ENCODE measurements at regions not wholly inside any gene's neighbourhood (a gene's known extent, or its start where the extent isn't known, plus 50 kb on each side); places are given as distances from the start of the nearest gene placed in this dataset.
A peak's percentile ranks its signal among the peaks of the same experiment; 100 is the strongest.

- Histone ChIP-seq H3K9me3 (ENCODE audit: control insufficient read depth, insufficient read depth, low read depth, low read length) (peaks cover 2% of the 10 kb centered on the region; the same call in 1 of the 2 replicates), H3K4me3 (ENCODE audit: low read depth, low read length) (no peak overlapping the region), H3K4me1 (ENCODE audit: control insufficient read depth, insufficient read depth, low read length) (no peaks in the 10 kb centered on the region), H3K27ac (ENCODE audit: extremely low read depth, low read depth, low read length) (no peak overlapping the region), H3K36me3 (ENCODE audit: control insufficient read depth in 2 of 2, insufficient read depth in 1 of 2, low read length in 2 of 2) (no peaks in the 10 kb centered on the region)
- no peak for TF ChIP-seq HOXA7 (CRISPR knock-in tag; IDR thresholded peaks at IDR 0.05; ENCODE audit: borderline replicate concordance)
- no peak for TF ChIP-seq GLI2 (tag by site-specific recombination; IDR thresholded peaks at IDR 0.05; ENCODE audit: borderline replicate concordance, low read depth)
- peak; percentile 68 for TF ChIP-seq ZNF146 (tag by site-specific recombination; IDR thresholded peaks at IDR 0.05)
- ChIA-PET CTCF (interaction anchor here (0.6 to 4.3 kb wide), 7 partner anchors 14 to 284 kb away, joined by 3 to 23 read pairs (median 4); no protein-coding TSS in a partner anchor), POLR2A (no interaction called here)
Measured at GRCh38 chr15:89015412-89016097, 72.7 kb upstream of the ABHD2 start.

DNA sequence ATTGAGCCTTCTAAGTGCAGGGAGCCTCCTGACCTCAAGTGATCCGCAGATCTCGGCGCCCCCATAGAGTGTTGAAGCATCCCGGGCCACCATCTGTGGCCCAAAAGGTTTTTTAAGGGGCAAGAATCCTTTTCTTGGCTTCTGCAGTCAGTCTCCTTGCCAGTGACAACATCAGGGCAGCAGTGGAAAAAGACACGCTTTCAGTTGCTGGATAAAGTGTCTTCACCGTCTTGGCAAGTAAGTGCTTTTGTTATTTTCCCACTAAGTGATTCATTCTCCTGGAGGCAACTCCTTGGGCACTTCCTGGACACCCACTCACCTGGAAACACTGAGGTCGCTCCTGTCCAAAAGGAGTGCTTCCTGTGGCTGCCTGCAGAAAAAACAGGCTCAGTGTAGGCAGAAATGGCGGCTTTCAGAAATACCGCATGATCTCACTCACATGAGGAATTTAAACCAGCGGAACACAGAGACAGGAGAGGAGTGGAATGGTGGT, 71.7 kb upstream of the ABHD2 start:
- ChIA-PET CTCF (interaction anchor here (0.6 to 6.0 kb wide), 11 partner anchors 9 to 216 kb away, joined by 3 to 65 read pairs (median 3); no protein-coding TSS in a partner anchor), POLR2A (no interaction called here)
- peaks cover 2% of the 10 kb centered on the region; the same call in 1 of the 2 replicates for H3K9me3 ChIP-seq (ENCODE audit: control insufficient read depth, insufficient read depth, low read depth, low read length)
- H3K4me3 ChIP-seq (ENCODE audit: low read depth, low read length), result no peak overlapping the region
- H3K4me1 ChIP-seq (ENCODE audit: control insufficient read depth, insufficient read depth, low read length), result no peaks in the 10 kb centered on the region
- H3K36me3 ChIP-seq (ENCODE audit: control insufficient read depth in 2 of 2, insufficient read depth in 1 of 2, low read length in 2 of 2), result no peaks in the 10 kb centered on the region
- TF ChIP-seq ZNF335 (tag by site-specific recombination; conservative IDR thresholded peaks at IDR 0.05), result 0 out of 2 replicates have a peak, but pooled peaks have one; percentile 23
- no peak for TF ChIP-seq ZBTB20 (tag by site-specific recombination; IDR thresholded peaks at IDR 0.05)
- no peak for TF ChIP-seq ZNF639 (tag by site-specific recombination; IDR thresholded peaks at IDR 0.05)
- peak; percentile 58; the same call in 1 of the 2 replicates for TF ChIP-seq EGR2 (tag by site-specific recombination; IDR thresholded peaks at IDR 0.05; ENCODE audit: low read depth)
- TF ChIP-seq ZFHX2 (tag by site-specific recombination; conservative IDR thresholded peaks at IDR 0.05), result peak; percentile 65
- TF ChIP-seq SALL2 (tag by site-specific recombination; IDR thresholded peaks at IDR 0.05; ENCODE audit: borderline replicate concordance), result no peak
- no peak overlapping the region for H3K27ac ChIP-seq (ENCODE audit: extremely low read depth, low read depth, low read length)

GRCh38 chr15:89017370-89018066, 70.7 kb upstream of the ABHD2 start:
- Histone ChIP-seq H3K27ac (ENCODE audit: extremely low read depth, low read depth, low read length) (no peak overlapping the region), H3K36me3 (ENCODE audit: control insufficient read depth in 2 of 2, insufficient read depth in 1 of 2, low read length in 2 of 2) (no peaks in the 10 kb centered on the region), H3K9me3 (ENCODE audit: control insufficient read depth, insufficient read depth, low read depth, low read length) (peaks cover 2% of the 10 kb centered on the region; the same call in 1 of the 2 replicates), H3K4me3 (ENCODE audit: low read depth, low read length) (peak overlapping the region; percentile 33), H3K4me1 (ENCODE audit: control insufficient read depth, insufficient read depth, low read length) (no peaks in the 10 kb centered on the region)
- CTCF ChIA-PET, result interaction anchor here (0.6 to 6.0 kb wide), 14 partner anchors 10 to 1100 kb away, joined by 3 to 65 read pairs (median 4); no protein-coding TSS in a partner anchor
- POLR2A ChIA-PET, result no interaction called here
- TF ChIP-seq ZNF423 (tag by site-specific recombination; IDR thresholded peaks at IDR 0.05) (0 out of 2 replicates have a peak, but pooled peaks have one; percentile 52), ZEB2 (tag by site-specific recombination; IDR thresholded peaks at IDR 0.05) (peak; percentile 80), ZNF596 (tag by site-specific recombination; IDR thresholded peaks at IDR 0.05) (no peak), ZNF830 (tag by site-specific recombination; IDR thresholded peaks at IDR 0.05; ENCODE audit: low read depth) (no peak), HOXD13 (CRISPR knock-in tag; IDR thresholded peaks at IDR 0.05; ENCODE audit: borderline replicate concordance) (no peak), ZNF585B (tag by site-specific recombination; IDR thresholded peaks at IDR 0.05) (no peak), ZNF600 (tag by site-specific recombination; IDR thresholded peaks at IDR 0.05) (no peak; the same call in 1 of the 2 replicates), ZNF548 (tag by site-specific recombination; IDR thresholded peaks at IDR 0.05) (no peak), IKZF3 (tag by site-specific recombination; IDR thresholded peaks at IDR 0.05) (no peak; the same call in 1 of the 2 replicates), ZNF701 (tag by site-specific recombination; IDR thresholded peaks at IDR 0.05) (no peak), MEIS1 (CRISPR knock-in tag; IDR thresholded peaks at IDR 0.05; ENCODE audit: borderline replicate concordance) (no peak), ZBTB8A (tag by site-specific recombination; IDR thresholded peaks at IDR 0.05) (0 out of 2 replicates have a peak, but pooled peaks have one; percentile 16), SETDB1 (IDR thresholded peaks at IDR 0.05; ENCODE audit: insufficient read length, low read length) (no peak), MZF1 (tag by site-specific recombination; IDR thresholded peaks at IDR 0.05; ENCODE audit: borderline replicate concordance) (no peak), ZNF239 (tag by site-specific recombination; IDR thresholded peaks at IDR 0.05) (no peak), TRIM28 (IDR thresholded peaks at IDR 0.05; ENCODE audit: borderline replicate concordance, low read length) (peak; percentile 56; the same call in 1 of the 2 replicates), ZNF560 (tag by site-specific recombination; IDR thresholded peaks at IDR 0.05; ENCODE audit: borderline replicate concordance) (no peak), ZBTB48 (tag by site-specific recombination; IDR thresholded peaks at IDR 0.05) (peak; percentile 81)
- TF ChIP-seq, protein P1, sequence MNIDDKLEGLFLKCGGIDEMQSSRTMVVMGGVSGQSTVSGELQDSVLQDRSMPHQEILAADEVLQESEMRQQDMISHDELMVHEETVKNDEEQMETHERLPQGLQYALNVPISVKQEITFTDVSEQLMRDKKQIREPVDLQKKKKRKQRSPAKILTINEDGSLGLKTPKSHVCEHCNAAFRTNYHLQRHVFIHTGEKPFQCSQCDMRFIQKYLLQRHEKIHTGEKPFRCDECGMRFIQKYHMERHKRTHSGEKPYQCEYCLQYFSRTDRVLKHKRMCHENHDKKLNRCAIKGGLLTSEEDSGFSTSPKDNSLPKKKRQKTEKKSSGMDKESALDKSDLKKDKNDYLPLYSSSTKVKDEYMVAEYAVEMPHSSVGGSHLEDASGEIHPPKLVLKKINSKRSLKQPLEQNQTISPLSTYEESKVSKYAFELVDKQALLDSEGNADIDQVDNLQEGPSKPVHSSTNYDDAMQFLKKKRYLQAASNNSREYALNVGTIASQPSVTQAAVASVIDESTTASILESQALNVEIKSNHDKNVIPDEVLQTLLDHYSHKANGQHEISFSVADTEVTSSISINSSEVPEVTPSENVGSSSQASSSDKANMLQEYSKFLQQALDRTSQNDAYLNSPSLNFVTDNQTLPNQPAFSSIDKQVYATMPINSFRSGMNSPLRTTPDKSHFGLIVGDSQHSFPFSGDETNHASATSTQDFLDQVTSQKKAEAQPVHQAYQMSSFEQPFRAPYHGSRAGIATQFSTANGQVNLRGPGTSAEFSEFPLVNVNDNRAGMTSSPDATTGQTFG (tag by site-specific recombination; IDR thresholded peaks at IDR 0.05; ENCODE audit: borderline replicate concordance), result no peak

All from HEK293 (cell line).